NCI-H128 (cell line): ENCODE measurements at regions not wholly inside any gene's neighbourhood (a gene's known extent, or its start where the extent isn't known, plus 50 kb on each side); places are given as distances from the start of the nearest gene placed in this dataset.
"Not testable (repeated sequence)": the region's sequence is repeated elsewhere in the genome, so short reads cannot be mapped to it uniquely, and the experiment has no call there.

Source experiments
- DNase-seq: peaks from one replicate; lab custom pipeline; 2025; ENCODE audit not compliant: unreplicated experiment; lab: John Stamatoyannopoulos, UW

DNA sequence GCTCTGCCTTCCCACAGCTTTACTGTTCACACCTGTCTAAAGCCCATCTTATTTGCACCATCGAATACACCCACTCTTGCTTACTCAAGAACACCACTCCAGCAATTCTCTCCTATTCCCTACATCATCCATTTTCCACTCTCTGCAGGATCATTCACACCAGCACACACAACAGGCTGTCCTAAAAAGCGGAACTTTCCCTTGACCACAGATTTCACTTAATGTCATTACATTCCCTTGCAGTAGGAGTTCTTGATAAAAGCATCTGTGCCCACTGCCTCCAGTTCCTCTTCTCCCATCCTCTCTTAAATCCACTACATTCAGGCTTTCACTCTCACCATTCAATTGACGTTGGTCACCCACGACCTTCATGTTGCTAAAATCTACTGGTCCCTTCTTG is 103.0 kb upstream of the PABPC3 start:
- DNase-seq, result not testable (repeated sequence)

DNA sequence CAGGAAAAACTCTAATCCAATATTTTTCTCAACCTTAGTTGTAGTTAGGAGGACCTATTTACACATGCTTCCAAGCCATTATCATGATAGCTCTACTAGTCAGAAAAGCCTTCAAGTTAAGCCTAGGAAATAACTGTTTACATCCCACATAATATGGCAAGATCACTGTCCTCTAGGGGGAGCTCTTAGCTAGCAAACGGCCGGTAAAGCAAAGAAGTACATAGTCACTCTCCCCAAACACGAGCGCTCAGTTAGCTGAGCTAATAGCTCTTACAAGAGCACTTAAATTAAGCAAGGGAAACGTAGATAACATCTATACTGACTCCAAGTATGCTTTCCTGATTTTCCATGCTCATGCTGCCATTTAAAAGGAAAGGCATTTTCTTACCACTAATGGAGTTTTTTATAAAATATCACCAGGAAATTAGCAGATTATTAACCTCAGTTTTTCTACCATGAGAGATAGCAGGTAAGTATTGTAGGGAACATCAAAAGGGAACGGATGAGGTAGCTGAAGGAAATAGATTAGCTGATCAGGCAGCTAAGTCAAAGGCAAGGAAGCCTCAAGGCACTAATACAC is 100.6 kb upstream of the PABPC3 start:
- peak; percentile 61 for DNase-seq

DNA sequence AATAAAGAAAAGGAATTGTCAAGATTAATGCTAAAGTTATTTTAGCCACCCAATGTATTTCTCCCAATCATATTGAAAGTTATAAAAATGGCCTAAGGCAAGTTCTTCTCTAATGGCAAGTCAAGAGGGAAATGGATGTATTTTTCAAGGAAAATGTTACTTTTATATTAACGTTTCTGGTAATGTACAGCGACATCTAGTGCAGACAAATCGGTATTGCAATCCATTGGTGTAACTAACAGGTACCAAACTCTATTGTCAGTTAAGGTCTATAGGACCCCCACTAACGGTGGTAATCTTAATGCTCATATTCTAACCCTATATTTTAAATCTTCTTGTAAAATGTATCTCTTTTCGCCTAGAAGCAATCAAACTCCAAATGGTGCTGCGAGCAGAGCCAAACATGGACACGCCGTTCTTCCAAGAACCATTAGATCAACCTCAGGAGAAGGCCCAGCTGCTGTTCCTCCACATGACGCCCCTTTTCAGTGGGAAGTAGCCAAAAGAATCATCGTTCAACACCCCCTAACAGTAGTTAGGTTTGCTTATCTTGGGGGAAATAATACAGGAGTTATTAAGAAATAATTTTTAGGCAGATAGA is 98.5 kb upstream of the PABPC3 start:
- DNase-seq, result no peak

DNA sequence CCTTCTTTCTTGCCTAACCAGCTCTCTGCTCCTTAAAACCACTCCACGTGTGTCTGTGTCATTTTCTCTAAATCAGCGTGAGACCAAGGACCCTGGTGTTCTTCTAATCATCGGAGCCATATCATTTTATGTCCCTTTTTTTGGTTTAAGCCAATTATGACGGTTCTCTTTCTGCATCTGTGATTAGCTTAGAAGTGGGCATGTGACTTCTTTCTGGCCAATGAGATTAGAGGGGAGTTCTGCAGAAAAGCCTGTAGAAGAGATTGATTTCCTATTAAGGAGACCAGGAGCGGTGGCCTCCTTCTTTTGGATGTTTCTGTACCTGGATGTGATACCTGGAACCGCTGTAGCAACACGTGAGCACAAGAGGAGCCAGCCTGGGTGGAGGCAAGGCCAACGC is 97.5 kb upstream of the PABPC3 start:
- no peak for DNase-seq

DNA sequence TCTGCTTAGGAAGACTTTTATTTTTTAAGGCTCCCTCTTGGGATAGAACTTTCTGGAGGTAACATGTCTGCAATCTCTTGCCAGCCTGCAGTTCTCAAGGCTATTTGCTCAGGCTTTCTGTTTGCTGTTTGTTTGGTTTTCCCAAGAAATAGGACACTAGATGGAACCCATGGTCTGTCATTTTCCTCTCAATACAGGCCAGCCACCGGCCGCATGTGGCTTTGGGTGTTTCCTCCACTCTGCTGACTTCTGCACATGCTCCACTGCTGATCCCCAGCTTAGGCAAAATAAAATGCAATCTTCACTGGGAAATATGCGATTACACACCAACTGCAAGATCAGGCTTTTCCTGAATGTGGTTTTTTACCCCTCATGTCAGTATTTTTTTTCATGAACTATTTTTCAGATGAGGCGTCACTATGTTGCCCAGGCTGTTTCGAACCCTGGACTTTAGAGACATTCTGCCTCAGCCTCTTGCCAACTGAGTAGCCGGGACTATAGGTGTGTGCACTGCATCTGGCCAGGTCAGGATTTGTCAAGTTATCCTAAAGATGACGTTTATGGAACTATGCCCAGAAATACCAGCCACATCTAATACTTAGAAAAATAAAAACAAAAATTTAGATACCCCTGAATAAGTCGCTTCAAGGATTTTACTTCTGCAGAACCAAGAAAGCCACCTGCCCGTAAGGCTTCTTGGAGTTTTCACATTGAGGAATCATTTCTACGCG is 94.3 kb upstream of the PABPC3 start:
- DNase-seq, result no peak

DNA sequence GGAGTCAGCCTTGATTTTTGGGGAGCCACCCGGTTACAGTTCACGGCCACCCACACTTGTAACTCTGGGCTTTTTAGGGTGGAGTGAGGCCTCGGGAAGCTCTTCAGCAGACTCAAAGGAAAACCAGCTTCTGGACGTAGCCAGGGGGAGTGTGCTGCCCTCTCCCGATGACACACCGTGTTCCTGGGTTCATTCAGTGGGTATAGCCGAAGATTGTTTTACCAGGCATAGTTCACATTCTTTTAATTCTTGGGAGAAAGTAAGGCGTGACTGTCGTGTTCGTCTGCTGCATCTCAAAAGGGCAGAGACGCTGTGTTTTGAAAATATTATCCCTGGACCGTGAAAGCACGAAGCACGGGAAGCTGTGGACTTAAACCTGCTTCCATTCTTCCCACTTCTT is 93.6 kb upstream of the PABPC3 start:
- not testable (repeated sequence) for DNase-seq

DNA sequence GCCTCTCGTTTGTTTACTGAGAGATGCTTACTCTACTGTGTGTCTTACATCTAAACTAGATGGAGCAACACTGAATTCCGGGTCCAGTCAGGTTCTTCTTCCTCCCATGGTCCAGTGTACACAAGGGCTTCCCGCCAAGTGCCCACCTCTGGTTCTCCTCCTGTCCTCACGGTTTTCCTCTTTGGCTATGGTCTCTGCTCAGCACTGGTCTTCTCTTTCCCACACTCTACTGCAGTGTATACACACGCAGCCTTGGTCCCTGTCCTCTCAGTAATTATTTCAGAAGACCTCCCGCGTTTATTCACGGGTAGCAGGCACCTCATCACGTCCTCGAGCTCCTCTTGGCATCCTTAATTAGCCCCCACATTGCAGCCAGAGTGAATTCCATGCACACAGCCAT is 91.4 kb upstream of the PABPC3 start:
- not testable (repeated sequence) for DNase-seq

DNA sequence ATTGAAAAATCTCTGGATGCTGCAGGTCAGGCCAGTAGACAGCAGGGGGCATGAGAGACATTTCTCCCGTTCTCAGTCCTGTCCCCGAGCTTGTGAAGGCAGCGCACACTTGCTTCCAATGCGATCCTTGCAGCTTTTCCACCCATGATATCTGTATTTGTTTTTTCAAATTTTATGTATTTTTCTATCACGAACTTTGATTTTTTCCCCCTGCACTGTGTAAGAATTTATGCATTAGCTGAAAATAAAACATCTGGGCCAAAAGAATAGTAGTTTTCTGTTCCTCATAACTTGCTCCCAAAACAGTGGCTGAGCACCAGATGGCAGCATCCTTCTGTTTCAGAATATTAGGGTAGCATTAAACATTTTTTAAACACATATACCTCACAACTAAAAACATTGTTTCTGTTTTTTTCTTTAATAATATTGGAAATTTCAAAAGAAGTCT is 90.9 kb upstream of the PABPC3 start:
- DNase-seq, result not testable (repeated sequence)

DNA sequence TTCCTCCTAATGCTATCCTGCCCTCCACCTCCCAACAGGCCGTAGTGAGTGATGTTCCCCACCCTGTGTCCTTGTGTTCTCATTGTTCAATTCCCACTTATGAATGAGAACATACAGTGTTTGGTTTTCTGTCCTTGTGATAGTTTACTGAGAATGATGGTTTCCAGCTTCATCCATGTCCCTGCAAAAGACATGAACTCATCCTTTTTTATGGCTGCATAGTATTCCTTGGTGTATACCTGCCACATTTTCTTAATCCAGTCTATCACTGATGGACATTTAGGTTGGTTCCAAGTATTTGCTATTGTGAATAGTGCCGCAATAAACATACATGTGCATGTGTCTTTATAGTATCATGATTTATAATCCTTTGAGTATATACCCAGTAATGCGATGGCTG is 88.5 kb upstream of the PABPC3 start:
- DNase-seq, result not testable (repeated sequence)

DNA sequence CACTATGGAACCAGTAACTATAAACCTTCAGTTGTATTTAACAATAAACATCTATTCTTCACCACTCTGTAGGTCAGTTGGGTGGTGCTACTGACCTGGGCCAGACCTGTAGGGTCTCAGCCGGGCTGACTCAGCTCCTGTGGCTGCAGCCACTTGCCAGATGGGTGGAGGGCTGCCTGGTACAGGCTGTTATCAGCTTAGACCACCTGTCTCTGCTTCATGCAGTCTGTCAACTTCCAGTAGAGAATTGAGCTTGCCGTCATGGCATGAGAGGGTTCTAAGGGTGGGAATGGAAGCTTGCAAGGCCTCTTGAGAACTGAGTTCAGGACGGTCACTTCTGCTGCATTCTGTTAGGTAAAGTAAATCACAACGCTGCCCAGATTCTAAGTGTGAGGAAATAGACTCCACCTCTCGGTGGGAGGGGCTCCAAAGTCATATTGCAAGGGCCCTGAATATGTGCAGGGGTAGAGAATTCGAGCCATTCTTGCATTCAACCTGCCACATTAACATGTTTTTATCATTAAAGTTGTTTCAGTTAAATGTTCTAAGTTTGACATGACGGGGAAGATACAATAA is 81.5 kb upstream of the PABPC3 start:
- DNase-seq, result not testable (repeated sequence)

DNA sequence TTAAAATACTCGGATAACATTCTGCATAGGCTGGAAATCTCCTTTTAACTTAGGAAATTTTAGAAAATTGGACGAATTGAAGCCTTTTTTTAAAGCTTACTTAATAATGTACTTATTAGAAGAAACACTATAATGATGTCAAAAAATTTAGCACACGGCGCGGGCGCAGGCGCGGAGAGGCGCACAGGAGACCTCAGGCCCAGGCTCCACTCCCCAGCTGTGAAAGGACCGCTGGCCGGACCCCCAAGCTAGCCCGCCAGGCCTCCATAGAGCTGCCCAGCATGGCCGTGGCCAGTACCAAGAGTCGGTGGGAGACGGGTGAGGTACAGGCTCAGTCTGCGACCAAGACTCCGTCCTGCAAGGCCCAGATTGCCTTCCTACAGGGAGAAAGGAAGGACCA is 78.8 kb upstream of the PABPC3 start:
- not testable (repeated sequence) for DNase-seq

DNA sequence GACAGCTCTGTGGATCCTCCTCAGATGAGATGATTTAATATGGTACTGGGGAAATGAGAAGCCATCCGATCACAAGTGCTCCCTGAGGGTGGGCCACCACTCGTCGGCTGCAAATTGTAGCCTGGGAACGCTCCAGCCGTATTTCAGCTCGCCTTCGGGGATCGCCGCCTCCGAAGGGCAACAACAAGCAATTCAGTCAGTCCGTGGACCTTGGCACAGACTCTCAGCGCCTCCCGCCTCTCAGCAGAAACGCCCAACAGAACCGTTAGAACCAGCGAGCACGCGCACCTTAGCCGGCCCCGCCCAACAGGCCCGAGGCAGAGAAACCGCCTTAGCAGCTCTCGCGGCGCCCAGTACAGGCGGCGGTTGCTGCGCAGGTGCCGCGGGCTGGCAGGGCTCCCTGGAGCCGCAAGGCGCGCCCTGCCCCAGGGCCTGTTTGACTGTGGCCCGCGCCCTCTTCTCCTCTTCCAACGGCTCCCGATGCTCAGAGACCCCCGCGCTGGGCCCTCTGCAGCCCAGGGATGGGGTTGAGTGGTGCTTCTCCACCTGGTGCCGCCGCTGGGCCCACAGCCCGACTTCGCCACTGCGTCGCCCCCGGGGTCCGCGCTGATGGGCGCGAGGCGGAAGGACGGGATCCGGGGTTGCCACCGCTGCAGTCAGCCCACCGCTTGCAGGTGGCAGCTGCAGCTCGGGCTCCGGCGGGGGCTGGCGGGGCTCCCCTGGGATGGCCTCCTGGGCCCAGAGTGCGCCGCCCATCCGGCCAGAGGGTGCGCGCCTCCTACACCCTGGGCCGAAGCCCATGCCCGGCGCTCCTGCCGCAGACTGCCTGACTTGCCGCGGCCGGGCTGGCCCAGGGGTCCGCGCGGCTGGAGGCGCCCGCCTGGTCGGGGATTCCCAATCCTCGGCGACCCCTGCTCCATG is 77.9 kb upstream of the PABPC3 start:
- DNase-seq, result not testable (repeated sequence)

DNA sequence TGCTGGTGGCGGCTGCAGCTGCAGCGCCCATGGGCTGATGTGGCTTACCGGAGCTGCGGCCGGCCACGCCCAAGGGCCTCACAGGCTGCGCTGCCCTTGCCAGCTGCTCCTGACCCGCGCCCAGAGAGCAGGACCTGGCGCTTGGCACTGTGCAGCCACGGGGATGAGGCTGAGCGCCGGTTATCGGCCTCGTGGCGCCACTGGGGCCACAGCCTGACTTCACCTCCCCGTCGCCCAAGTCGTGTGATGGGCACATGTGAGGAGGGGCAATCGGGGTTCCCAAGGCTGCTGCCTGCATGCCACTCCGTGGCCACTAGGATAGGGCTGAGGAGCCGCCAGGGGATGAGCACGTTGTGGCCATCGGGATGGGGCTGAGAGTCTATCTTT is 77.2 kb upstream of the PABPC3 start:
- no peak for DNase-seq

DNA sequence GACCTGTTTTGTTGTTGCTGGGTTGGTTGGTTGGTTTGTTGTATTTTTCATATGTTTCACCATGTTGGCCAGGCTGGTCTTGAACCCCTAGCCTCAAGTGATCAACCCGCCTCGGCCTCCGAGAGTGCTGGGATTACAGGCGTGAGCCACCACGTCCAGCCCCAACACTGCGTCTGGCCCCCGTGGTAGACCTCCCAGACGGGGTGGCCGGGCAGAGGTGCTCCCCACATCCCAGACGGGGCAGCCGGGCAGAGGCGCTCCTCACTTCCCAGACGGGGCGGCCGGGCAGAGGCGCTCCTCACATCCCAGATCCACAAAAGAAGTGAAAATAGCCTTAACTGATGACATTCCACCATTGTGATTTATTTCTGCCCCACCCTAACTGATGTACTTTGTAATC is 76.2 kb upstream of the PABPC3 start:
- DNase-seq, result not testable (repeated sequence)

DNA sequence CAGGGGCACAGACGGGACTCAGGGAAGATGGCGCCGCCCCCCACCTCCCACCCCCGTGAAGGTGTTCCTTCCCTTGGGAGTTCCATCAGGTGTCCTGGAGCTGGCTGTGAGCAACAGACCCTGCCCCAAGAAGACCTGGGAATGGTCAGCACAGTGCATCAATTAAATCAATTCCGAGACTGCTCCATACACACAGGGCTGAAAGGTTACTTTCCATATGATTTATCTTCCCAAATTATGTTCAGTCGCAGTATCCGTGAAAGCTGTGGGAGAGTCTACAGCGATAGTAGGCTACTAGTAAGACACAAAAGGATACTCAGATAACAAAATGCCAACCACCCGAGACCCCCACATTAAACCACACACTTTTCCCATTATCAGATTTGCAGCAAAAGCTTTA is 71.8 kb upstream of the PABPC3 start:
- no peak for DNase-seq

DNA sequence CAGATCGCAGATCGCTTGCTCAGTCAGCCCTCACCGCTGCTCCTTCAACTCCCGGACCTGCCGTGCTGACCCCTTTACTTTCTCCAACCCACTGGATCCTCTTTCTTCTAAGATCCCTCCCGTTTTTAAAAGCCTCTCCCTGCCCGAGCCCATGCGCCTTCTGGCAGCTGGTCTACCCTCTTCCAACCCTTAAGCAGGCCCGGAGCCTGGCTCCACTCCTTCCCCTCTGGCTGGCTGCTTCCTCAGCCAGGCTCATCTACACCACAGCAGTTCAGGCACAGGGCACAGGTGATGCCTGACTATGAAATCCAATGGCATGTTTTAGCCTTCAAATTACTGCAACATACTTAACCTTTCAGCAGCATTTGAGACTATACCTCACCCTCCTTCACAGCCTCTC is 63.8 kb upstream of the PABPC3 start:
- DNase-seq, result no peak

DNA sequence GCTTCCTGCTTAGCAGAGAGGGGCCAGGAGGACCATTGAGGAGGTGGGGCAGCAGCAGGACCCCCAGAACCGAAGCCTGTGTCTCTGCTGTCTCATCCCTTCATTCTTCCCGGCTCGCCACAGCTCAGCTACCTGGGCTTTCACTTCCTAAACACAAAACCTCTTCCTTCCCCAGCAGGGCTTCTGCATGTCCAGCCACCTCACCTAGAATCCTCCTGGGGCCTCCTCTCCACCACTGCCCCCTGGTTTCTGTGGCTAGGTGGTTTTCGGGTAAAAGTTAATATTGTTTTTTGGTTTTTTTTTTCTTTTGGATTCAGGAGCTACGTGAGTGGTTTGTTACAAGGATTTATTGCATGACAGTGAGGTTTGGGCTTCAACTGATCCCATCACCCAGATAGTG is 61.8 kb upstream of the PABPC3 start:
- DNase-seq, result no peak

DNA sequence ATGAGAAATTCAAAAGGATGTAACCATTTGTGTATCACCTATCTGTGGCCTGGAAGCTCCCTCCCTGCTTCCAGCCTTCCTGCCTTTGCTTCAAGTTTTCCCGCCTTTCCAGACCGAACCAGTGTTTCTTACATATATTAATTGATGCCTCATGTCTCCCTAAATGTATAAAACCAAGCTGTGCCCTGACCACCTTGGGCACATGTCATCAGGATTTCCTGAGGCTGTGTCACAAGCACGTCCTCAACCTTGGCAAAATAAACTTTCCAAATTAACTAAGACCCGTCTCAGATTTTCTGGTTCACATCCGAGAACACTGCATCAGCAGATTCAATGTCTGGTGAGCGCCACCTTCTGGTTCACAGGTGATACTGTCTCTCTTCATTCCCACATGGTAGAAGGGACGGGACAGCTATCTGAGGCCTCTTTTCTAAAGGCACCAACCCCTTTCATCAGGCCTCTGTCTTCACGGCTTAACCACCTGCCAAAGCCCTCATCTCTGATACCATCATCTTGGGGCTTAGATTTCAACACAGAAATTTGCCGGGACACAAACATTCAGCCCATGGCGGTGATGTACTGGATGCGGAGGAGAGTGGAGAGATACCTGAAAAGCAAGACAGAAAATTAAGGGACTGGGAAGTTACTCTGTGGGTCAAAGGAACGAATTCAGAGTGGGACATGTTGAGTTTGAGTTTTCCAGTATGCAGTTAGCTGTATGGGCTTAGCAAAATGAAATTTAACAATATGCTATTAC is 58.7 kb upstream of the PABPC3 start:
- peak; percentile 55 for DNase-seq

DNA sequence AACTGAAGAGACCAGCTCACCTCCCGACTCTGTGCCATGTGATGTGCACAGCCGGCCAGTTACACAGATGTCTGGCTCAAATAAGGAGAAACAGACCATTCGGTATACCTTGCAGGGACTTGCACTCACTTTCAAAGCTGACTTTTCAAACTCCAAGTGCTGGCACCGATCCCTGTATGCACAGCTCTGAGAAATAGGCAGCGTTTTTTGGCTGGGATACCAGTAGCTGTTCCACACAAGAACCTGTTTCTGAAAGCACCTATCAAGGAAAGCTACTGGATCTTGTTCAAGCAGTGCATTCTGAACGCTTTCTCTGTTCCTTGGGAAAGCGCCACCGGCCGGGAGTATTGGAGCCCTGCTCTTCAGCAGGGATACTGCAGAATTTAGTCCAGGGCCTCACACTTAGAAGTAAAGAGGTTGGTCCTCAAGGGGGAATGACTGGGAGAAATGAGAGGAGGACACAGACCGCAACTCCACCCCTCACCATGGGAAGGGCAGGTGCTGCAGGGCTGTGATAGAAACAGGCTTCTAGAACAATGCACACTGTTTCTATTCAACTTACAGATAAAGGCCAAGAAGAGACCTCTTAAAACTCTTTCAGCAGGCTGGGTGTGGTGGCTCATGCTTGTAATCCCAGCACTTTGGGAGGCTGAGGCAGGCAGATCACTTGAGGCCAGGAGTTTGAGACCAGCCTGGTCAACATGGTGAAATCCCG is 53.6 kb upstream of the PABPC3 start:
- DNase-seq, result no peak

DNA sequence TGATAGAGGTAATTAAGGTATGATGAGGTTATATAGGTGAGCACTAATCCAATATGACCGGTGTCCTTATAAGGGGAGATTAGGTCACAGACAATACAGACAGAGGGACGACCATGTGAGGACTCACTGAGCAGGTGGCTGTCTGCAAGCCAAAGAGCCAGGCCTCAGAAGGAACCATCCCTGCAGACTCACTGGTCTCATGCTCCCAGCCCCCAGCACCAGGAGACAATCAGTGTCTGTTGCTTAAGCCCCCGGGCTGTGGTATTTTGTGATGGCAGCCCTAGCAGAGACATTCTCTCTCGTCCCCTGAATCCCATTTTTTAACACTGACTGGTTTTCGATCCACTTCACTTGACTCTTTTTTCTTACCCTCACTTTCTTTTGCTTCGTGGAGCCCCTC is 51.9 kb upstream of the PABPC3 start:
- no peak for DNase-seq
